HCT116 (cell line): ENCODE measurements at regions not wholly inside any gene's neighbourhood (a gene's known extent, or its start where the extent isn't known, plus 50 kb on each side); places are given as distances from the start of the nearest gene placed in this dataset.

Experiments
- ATAC-seq: fragments of 200-7000 bp; cut with Tn5 transposase; 2 replicates; pipeline ENCODE4 v1.9.1; 2020; ENCODE audit warnings: mild to moderate bottlenecking, moderate library complexity
- BruUV-seq: library from RNA; stranded (reverse); fragments of 400-500 nt; replicated peaks from 2 replicates; lab custom pipeline; 2021; lab: Mats Ljungman, UMichigan
- CTCF ChIA-PET: fragments of 300-600 bp; sonication (Branson Sonifier 250); formaldehyde crosslinking; loops from one replicate; lab custom pipeline; 2021; ENCODE audit warnings: antibody characterized with exemption; lab: Charles Lee
- POLR2A ChIA-PET: fragments of 300-600, 350-600 bp; sonication (Branson Sonifier 250); formaldehyde crosslinking; loops from one replicate; lab custom pipeline; 2021; ENCODE audit warnings: antibody characterized with exemption; lab: Charles Lee
- RAD21 ChIA-PET, 2 experiments: fragments of 300-600 bp; sonication (Branson Sonifier 250); formaldehyde crosslinking; loops; one replicate each; lab custom pipeline; 2023; ENCODE audit warnings: low total read pairs in 2 of 2; ENCODE audit not compliant: uncharacterized antibody in 2 of 2, unreplicated experiment in 2 of 2, low non-redundant PET in 1 of 2; lab: Charles Lee
- DNase-seq: peaks from one replicate; pipeline ENCODE4 v3.0.0-alpha.2; 2010; ENCODE audit warnings: low read depth, low spot score
- H2AFZ ChIP-seq: fragments of 200-600 bp; shearing (Covaris generic), sonication (generic); 2 replicates; pipeline ENCODE4 v1.6.1; 2017; ENCODE audit warnings: low read depth, mixed run types, mixed read lengths, antibody characterized with exemption, low read length; ENCODE audit not compliant: poor library complexity, severe bottlenecking
- H3K27ac ChIP-seq: 2 replicates; pipeline ENCODE4 v1.5.1; 2012; ENCODE audit warnings: low read depth, low read length
- H3K27me3 ChIP-seq: fragments of 200-600 bp; sonication (generic); 2 replicates; pipeline ENCODE4 v1.6.1; 2016; ENCODE audit warnings: mixed run types, low read length, mixed read lengths; ENCODE audit not compliant: insufficient read depth
- H3K36me3 ChIP-seq, 2 experiments: fragments of 200-500 bp in 1 of 2; fragments of 200-600 bp in 1 of 2; sonication (Bioruptor generic) in 1 of 2; sonication (generic) in 1 of 2; 2 replicates each; pipeline versions ENCODE4 v1.5.1 to v1.6.1; 2014 to 2016; ENCODE audit warnings: low read length in 2 of 2, inconsistent platforms in 1 of 2, mixed read lengths in 1 of 2, mixed run types in 1 of 2; ENCODE audit not compliant: insufficient read depth in 2 of 2, control insufficient read depth in 1 of 2
- H3K4me1 ChIP-seq, 2 experiments: fragments of 200-600 bp in 1 of 2; sonication (generic) in 1 of 2; 2 replicates each; pipeline versions ENCODE4 v1.5.1 to v1.6.1; 2012 to 2017; ENCODE audit warnings: low read length in 2 of 2, inconsistent platforms in 1 of 2, mild to moderate bottlenecking in 1 of 2, mixed read lengths in 1 of 2, mixed run types in 1 of 2, moderate library complexity in 1 of 2; ENCODE audit not compliant: insufficient read depth in 2 of 2, control insufficient read depth in 1 of 2
- H3K4me2 ChIP-seq: fragments of 200-600 bp; sonication (generic); 2 replicates; pipeline ENCODE4 v1.6.1; 2017; ENCODE audit warnings: mixed run types, low read length, mixed read lengths
- H3K4me3 ChIP-seq, 2 experiments: fragments of 200-600 bp in 1 of 2; sonication (generic) in 1 of 2; replicated peaks in 1 of 2; 2 replicates each; pipeline ENCODE4 v1.5.1; 2011 to 2016; ENCODE audit warnings: low read length in 2 of 2, control low read depth in 1 of 2, low read depth in 1 of 2, mild to moderate bottlenecking in 1 of 2, mixed read lengths in 1 of 2, mixed run types in 1 of 2
- H3K79me2 ChIP-seq: fragments of 200-600 bp; sonication (generic); 2 replicates; pipeline ENCODE4 v1.6.1; 2017; ENCODE audit warnings: mild to moderate bottlenecking, mixed run types, low read length, moderate library complexity, mixed read lengths; ENCODE audit not compliant: insufficient read depth
- H3K9ac ChIP-seq: fragments of 200-600 bp; sonication (generic); 2 replicates; pipeline ENCODE4 v1.6.1; 2016; ENCODE audit warnings: low read length, mixed read lengths
- H3K9me2 ChIP-seq: fragments of 200-600 bp; sonication (generic), shearing (Covaris generic); 2 replicates; pipeline ENCODE4 v1.6.1; 2017; ENCODE audit warnings: mixed run types, mild to moderate bottlenecking, moderate library complexity; ENCODE audit not compliant: insufficient read depth
- H3K9me3 ChIP-seq, 2 experiments: fragments of 200-500 bp in 1 of 2; fragments of 200-600 bp in 1 of 2; sonication (Bioruptor generic) in 1 of 2; sonication (generic) in 1 of 2; 2 replicates each; pipeline ENCODE4 v1.6.1; 2014 to 2017; ENCODE audit warnings: low read length in 2 of 2, mixed read lengths in 2 of 2, inconsistent platforms in 1 of 2, low read depth in 1 of 2, mild to moderate bottlenecking in 1 of 2, mixed run types in 1 of 2, moderate library complexity in 1 of 2; ENCODE audit not compliant: control insufficient read depth in 1 of 2, insufficient read depth in 1 of 2
- H4K20me1 ChIP-seq: fragments of 200-600 bp; sonication (generic), shearing (Covaris generic); 2 replicates; pipeline ENCODE4 v1.6.1; 2017; ENCODE audit warnings: mixed run types, mild to moderate bottlenecking, moderate library complexity; ENCODE audit not compliant: insufficient read depth
- ATF3 ChIP-seq: IDR thresholded peaks from 2 replicates; pipeline ENCODE4 v1.6.1; 2012
- CBX3 ChIP-seq: IDR thresholded peaks from 2 replicates; pipeline ENCODE4 v1.6.1; 2012; ENCODE audit warnings: low read depth
- CEBPB ChIP-seq: IDR thresholded peaks from 2 replicates; pipeline ENCODE4 v1.6.1; 2012; ENCODE audit warnings: low read depth
- CTCF ChIP-seq, 3 experiments: fragments of 200-600 bp in 1 of 3; sonication (generic) in 1 of 3; IDR thresholded peaks in 2 of 3; conservative IDR thresholded peaks in 1 of 3; 2 replicates each; pipeline ENCODE4 v1.5.1; 2012 to 2017; ENCODE audit warnings: low read depth in 2 of 3, low read length in 2 of 3, antibody characterized with exemption in 1 of 3, borderline replicate concordance in 1 of 3, control low read depth in 1 of 3, mild to moderate bottlenecking in 1 of 3, mixed read lengths in 1 of 3, mixed run types in 1 of 3, moderate library complexity in 1 of 3; ENCODE audit not compliant: insufficient read depth in 1 of 3
- EGR1 ChIP-seq: IDR thresholded peaks from 2 replicates; pipeline ENCODE4 v1.6.1; 2012; ENCODE audit warnings: low read depth
- EZH2phosphoT487 ChIP-seq: fragments of 200-600 bp; IDR thresholded peaks from 2 replicates; pipeline ENCODE4 v1.6.1; 2018; ENCODE audit warnings: antibody characterized with exemption, borderline replicate concordance
- POLR2AphosphoS5 ChIP-seq: IDR thresholded peaks from 2 replicates; pipeline ENCODE4 v1.6.1; 2011; ENCODE audit warnings: mild to moderate bottlenecking, low read depth, low read length, moderate library complexity
- REST ChIP-seq: IDR thresholded peaks from 2 replicates; pipeline ENCODE4 v1.6.1; 2012; ENCODE audit warnings: low read depth
- SP1 ChIP-seq: IDR thresholded peaks from 2 replicates; pipeline ENCODE4 v1.6.1; 2012; ENCODE audit warnings: low read depth
- SRF ChIP-seq: IDR thresholded peaks from 2 replicates; pipeline ENCODE4 v1.6.1; 2012; ENCODE audit warnings: low read depth
- YY1 ChIP-seq: IDR thresholded peaks from 2 replicates; pipeline ENCODE4 v1.6.1; 2011; ENCODE audit warnings: low read length, low read depth, moderate library complexity, mild to moderate bottlenecking; ENCODE audit not compliant: insufficient replicate concordance; ENCODE audit errors: extremely low read depth
- ZBTB33 ChIP-seq: IDR thresholded peaks from 2 replicates; pipeline ENCODE4 v1.6.1; 2011; ENCODE audit warnings: mild to moderate bottlenecking, low read length, moderate library complexity; ENCODE audit not compliant: insufficient replicate concordance; ENCODE audit errors: extremely low read depth
- ZNF274 ChIP-seq: fragments of 200-500 bp; sonication (Bioruptor generic); IDR thresholded peaks from 2 replicates; pipeline ENCODE4 v1.6.1; 2014; ENCODE audit warnings: mild to moderate bottlenecking, low read depth, low read length, inconsistent platforms
- intact Hi-C: fragments of 100-400 bp; cut with micrococcal nuclease; formaldehyde crosslinking; loops from 2 replicates; pipeline ENCODE4 v1.10.0; 2022

- CTCF ChIA-PET = no interaction called here
- no peak overlapping the region for H3K9ac ChIP-seq
- peaks cover 6 to 20% of the 10 kb centered on the region in 2 experiments; a peak in 2 of 4 replicates for H3K9me3 ChIP-seq
- no peaks in the 10 kb centered on the region for H3K9me2 ChIP-seq
- no peak overlapping the region for H3K4me2 ChIP-seq
- H3K79me2 ChIP-seq = no peaks in the 10 kb centered on the region
- POLR2A ChIA-PET = no interaction called here
- no peak overlapping the region for H3K4me3 ChIP-seq
- H3K27me3 ChIP-seq = no peaks in the 10 kb centered on the region
- no peak overlapping the region for H2AFZ ChIP-seq
- no peaks in the 10 kb centered on the region for H4K20me1 ChIP-seq
- intact Hi-C loops = no loop called here
- H3K27ac ChIP-seq = no peak overlapping the region
- RAD21 ChIA-PET = no interaction called here
- H3K36me3 ChIP-seq = no peaks in the 10 kb centered on the region
- DNase-seq (no peak), ATAC-seq (no peak)
- BruUV-seq = no TSS peak
- H3K4me1 ChIP-seq = no peaks in the 10 kb centered on the region
- TF ChIP-seq CTCF (IDR thresholded peaks at IDR 0.05 in 2 of 3, conservative IDR thresholded peaks at IDR 0.05 in 1 of 3; ENCODE audit: borderline replicate concordance in 1 of 3, insufficient read depth in 1 of 3, low read depth in 2 of 3, low read length in 2 of 3) = no peak
These were observed 237.3 kb upstream of the GPC6 start for GRCh38 chr13:92989301-92989700.

- no peaks in the 10 kb centered on the region for H4K20me1 ChIP-seq
- H3K9me2 ChIP-seq = no peaks in the 10 kb centered on the region
- ChIA-PET CTCF (no interaction called here), POLR2A (no interaction called here), RAD21 (no interaction called here)
- H3K79me2 ChIP-seq = no peaks in the 10 kb centered on the region
- peaks cover 6 to 18% of the 10 kb centered on the region in 2 experiments; a peak in 2 of 4 replicates for H3K9me3 ChIP-seq
- no peak overlapping the region for H2AFZ ChIP-seq
- H3K36me3 ChIP-seq = no peaks in the 10 kb centered on the region
- intact Hi-C loops = no loop called here
- H3K9ac ChIP-seq = no peak overlapping the region
- H3K4me1 ChIP-seq = no peaks in the 10 kb centered on the region
- ATAC-seq (no peak), DNase-seq (no peak)
- H3K4me2 ChIP-seq = no peak overlapping the region
- no peak overlapping the region for H3K4me3 ChIP-seq
- no TSS peak for BruUV-seq
- no peaks in the 10 kb centered on the region for H3K27me3 ChIP-seq
- H3K27ac ChIP-seq = no peak overlapping the region
- no peak for TF ChIP-seq ZNF274
- TF ChIP-seq CEBPB = no peak
- TF ChIP-seq REST = no peak
- TF ChIP-seq ZBTB33 = no peak
- TF ChIP-seq EZH2phosphoT487 = no peak
- TF ChIP-seq EGR1 = no peak
- TF ChIP-seq ATF3 = no peak
- no peak for TF ChIP-seq YY1
- TF ChIP-seq CBX3 = no peak
- TF ChIP-seq SP1 = no peak
- no peak for TF ChIP-seq POLR2AphosphoS5
- TF ChIP-seq SRF = no peak
These were observed 234.9 kb upstream of the GPC6 start for GRCh38 chr13:92991692-92992091.
